ENCODE measurements at regions not wholly inside any gene's neighbourhood (a gene's known extent, or its start where the extent isn't known, plus 50 kb on each side); places are given as distances from the start of the nearest gene placed in this dataset.
"Not testable (repeated sequence)": the region's sequence is repeated elsewhere in the genome, so short reads cannot be mapped to it uniquely, and the experiment has no call there.

- DNase-seq (ENCODE audit: low read depth) = no peak
These were observed 237.8 kb downstream of the UACA start for GRCh38 chr15:70525551-70525950.

GRCh38 chr15:70524470-70524869 is 238.9 kb downstream of the UACA start:
- no peak for DNase-seq (ENCODE audit: low read depth)

- DNase-seq (ENCODE audit: low read depth) = no peak
These were observed 239.7 kb downstream of the UACA start for GRCh38 chr15:70523616-70524015.

GRCh38 chr15:70523192-70523591 is 240.2 kb downstream of the UACA start:
- no peak for DNase-seq (ENCODE audit: low read depth)

GRCh38 chr15:70522323-70522966 is 240.9 kb downstream of the UACA start:
- no peak for DNase-seq (ENCODE audit: low read depth)

- no peak for DNase-seq (ENCODE audit: low read depth)
These were observed 241.6 kb downstream of the UACA start for GRCh38 chr15:70521576-70522322.

- DNase-seq (ENCODE audit: low read depth) = no peak
These were observed 243.7 kb downstream of the UACA start for GRCh38 chr15:70519616-70520015.

GRCh38 chr15:70519004-70519365 is 244.4 kb downstream of the UACA start:
- DNase-seq (ENCODE audit: low read depth) = no peak

- DNase-seq (ENCODE audit: low read depth) = no peak
These were observed 245.0 kb downstream of the UACA start for GRCh38 chr15:70518201-70519003.

- no peak for DNase-seq (ENCODE audit: low read depth)
These were observed 246.2 kb downstream of the UACA start for GRCh38 chr15:70517194-70517590.

GRCh38 chr15:70516408-70517193 is 246.8 kb downstream of the UACA start:
- no peak for DNase-seq (ENCODE audit: low read depth)

GRCh38 chr15:70514251-70514650 is 249.1 kb downstream of the UACA start:
- no peak for DNase-seq (ENCODE audit: low read depth)

- DNase-seq (ENCODE audit: low read depth) = no peak
These were observed 249.5 kb downstream of the UACA start for GRCh38 chr15:70513819-70514218.

GRCh38 chr15:70512772-70513362 is 250.5 kb downstream of the UACA start:
- DNase-seq (ENCODE audit: low read depth) = peak; percentile 63

- DNase-seq (ENCODE audit: low read depth) = not testable (repeated sequence)
These were observed 251.3 kb downstream of the UACA start for GRCh38 chr15:70511972-70512587.

GRCh38 chr15:70510433-70510832 is 252.9 kb downstream of the UACA start:
- DNase-seq (ENCODE audit: low read depth) = no peak

- no peak for DNase-seq (ENCODE audit: low read depth)
These were observed 253.6 kb downstream of the UACA start for GRCh38 chr15:70509731-70510143.

GRCh38 chr15:70509282-70509662 is 254.1 kb downstream of the UACA start:
- DNase-seq (ENCODE audit: low read depth) = no peak

GRCh38 chr15:70508561-70509281 is 254.6 kb downstream of the UACA start:
- DNase-seq (ENCODE audit: low read depth) = peak; percentile 96

- DNase-seq (ENCODE audit: low read depth) = peak; percentile 79
These were observed 255.5 kb downstream of the UACA start for GRCh38 chr15:70507772-70508371.

Measured in M059J (cell line).